H1 (cell line): ENCODE measurements at regions not wholly inside any gene's neighbourhood (a gene's known extent, or its start where the extent isn't known, plus 50 kb on each side); places are given as distances from the start of the nearest gene placed in this dataset.
A peak's percentile ranks its signal among the peaks of the same experiment; 100 is the strongest.

Experiments
- CTCF ChIA-PET: fragments of 300-600 bp; sonication (Branson Sonifier 250); formaldehyde crosslinking; loops from one replicate; lab custom pipeline; 2021; ENCODE audit not compliant: partially characterized antibody; lab: Charles Lee
- POLR2A ChIA-PET: fragments of 300-600 bp; sonication (Branson Sonifier 250); formaldehyde crosslinking; loops from one replicate; lab custom pipeline; 2021; ENCODE audit warnings: inconsistent platforms; ENCODE audit not compliant: partially characterized antibody; lab: Charles Lee
- DNase-seq, 2 experiments: peaks; one replicate each; pipeline versions ENCODE4 v3.0.0 to v3.0.0-alpha.2; 2010 to 2022; ENCODE audit warnings: low spot score in 2 of 2, low read depth in 1 of 2, mixed read lengths in 1 of 2
- FAIRE-seq: peaks from 2 replicates; lab custom pipeline; 2011; peaks lifted over from hg19 to GRCh38; lab: Jason Lieb, UNC
- H2AFZ ChIP-seq: 2 replicates; pipeline ENCODE4 v1.8.1; 2012; ENCODE audit warnings: low read length, inconsistent platforms
- H2AK5ac ChIP-seq: 2 replicates; pipeline ENCODE4 v1.6.1; 2013; ENCODE audit warnings: low read depth, low read length
- H2BK120ac ChIP-seq: replicated peaks from 2 replicates; pipeline ENCODE3; 2013; ENCODE audit warnings: low read depth, low read length, inconsistent platforms
- H2BK12ac ChIP-seq: 2 replicates; pipeline ENCODE4 v1.6.1; 2013; ENCODE audit warnings: low read depth, low read length
- H2BK15ac ChIP-seq: 2 replicates; pipeline ENCODE4 v1.6.1; 2013; ENCODE audit warnings: low read length
- H2BK20ac ChIP-seq: 2 replicates; pipeline ENCODE4 v1.6.1; 2013; ENCODE audit warnings: low read length
- H2BK5ac ChIP-seq: 2 replicates; pipeline ENCODE4 v1.6.1; 2013; ENCODE audit warnings: low read depth, low read length
- H3K14ac ChIP-seq: 2 replicates; pipeline ENCODE4 v1.6.1; 2013; ENCODE audit warnings: inconsistent platforms; ENCODE audit not compliant: insufficient read length
- H3K18ac ChIP-seq: 2 replicates; pipeline ENCODE4 v1.6.1; 2013; ENCODE audit warnings: low read length; ENCODE audit errors: extremely low read depth
- H3K23ac ChIP-seq: 2 replicates; pipeline ENCODE4 v1.6.1; 2013; ENCODE audit warnings: inconsistent platforms; ENCODE audit not compliant: insufficient read length
- H3K23me2 ChIP-seq: 2 replicates; pipeline ENCODE4 v1.6.1; 2013; ENCODE audit warnings: low read depth, low read length
- H3K27ac ChIP-seq: 2 replicates; pipeline ENCODE4 v1.6.1; 2011; ENCODE audit warnings: low read depth, low read length, inconsistent platforms
- H3K27me3 ChIP-seq, 4 experiments: replicated peaks in 1 of 4; 1 replicate in 1 of 4; 2 replicates in 3 of 4; pipeline versions ENCODE4 v1.6.1 to v1.8.1; 2011 to 2013; ENCODE audit warnings: low read length in 3 of 4, mild to moderate bottlenecking in 3 of 4, inconsistent platforms in 2 of 4, mixed read lengths in 2 of 4, moderate library complexity in 1 of 4; ENCODE audit not compliant: control insufficient read depth in 3 of 4, insufficient read depth in 3 of 4; ENCODE audit errors: extremely low read depth in 1 of 4
- H3K36me3 ChIP-seq, 4 experiments: 2 replicates each; pipeline versions ENCODE4 v1.6.1 to v1.8.1; 2011 to 2013; ENCODE audit warnings: mild to moderate bottlenecking in 4 of 4, low read length in 3 of 4, moderate library complexity in 2 of 4, control low read depth in 1 of 4, inconsistent platforms in 1 of 4; ENCODE audit not compliant: insufficient read depth in 4 of 4, control insufficient read depth in 2 of 4
- H3K4ac ChIP-seq: replicated peaks from 2 replicates; pipeline ENCODE3; 2013; ENCODE audit warnings: low read length, low read depth, mixed read lengths, inconsistent platforms; ENCODE audit not compliant: insufficient read length
- H3K4me1 ChIP-seq, 4 experiments: replicated peaks in 1 of 4; 1 replicate in 1 of 4; 2 replicates in 3 of 4; pipeline versions ENCODE4 v1.6.1 to v1.8.1; 2011 to 2013; ENCODE audit warnings: low read length in 3 of 4, inconsistent platforms in 2 of 4, mixed read lengths in 1 of 4; ENCODE audit not compliant: insufficient read depth in 4 of 4, control insufficient read depth in 3 of 4
- H3K4me2 ChIP-seq, 2 experiments: 2 replicates each; pipeline versions ENCODE4 v1.6.1 to v1.8.1; 2011 to 2013; ENCODE audit warnings: low read depth in 2 of 2, low read length in 2 of 2, control low read depth in 1 of 2, inconsistent platforms in 1 of 2, mild to moderate bottlenecking in 1 of 2; ENCODE audit not compliant: insufficient read depth in 1 of 2
- H3K4me3 ChIP-seq, 4 experiments: fragments of 200-600, 300-600 bp in 1 of 4; sonication (generic), shearing (Covaris generic), sonication (Bioruptor Twin) in 1 of 4; 2 replicates each; pipeline versions ENCODE4 v1.5.1 to v1.8.1; 2011 to 2016; ENCODE audit warnings: low read length in 4 of 4, low read depth in 3 of 4, control low read depth in 2 of 4, inconsistent platforms in 2 of 4, mild to moderate bottlenecking in 2 of 4, mixed read lengths in 1 of 4, moderate library complexity in 1 of 4; ENCODE audit not compliant: insufficient read depth in 2 of 4; ENCODE audit errors: extremely low read depth in 1 of 4
- H3K56ac ChIP-seq: replicated peaks from 2 replicates; pipeline ENCODE3; 2013; ENCODE audit warnings: low read depth, mild to moderate bottlenecking, mixed read lengths, low read length, inconsistent platforms; ENCODE audit not compliant: insufficient read length
- H3K79me1 ChIP-seq: 2 replicates; pipeline ENCODE4 v1.6.1; 2013; ENCODE audit warnings: low read depth, low read length, control low read depth
- H3K79me2 ChIP-seq, 2 experiments: 2 replicates each; pipeline versions ENCODE4 v1.6.1 to v1.8.1; 2012 to 2013; ENCODE audit warnings: low read length in 2 of 2, mild to moderate bottlenecking in 2 of 2, inconsistent platforms in 1 of 2; ENCODE audit not compliant: insufficient read depth in 2 of 2, control insufficient read depth in 1 of 2
- H3K9ac ChIP-seq, 4 experiments: replicated peaks in 1 of 4; 1 replicate in 1 of 4; 2 replicates in 3 of 4; pipeline versions ENCODE4 v1.6.1 to v1.8.1; 2011 to 2013; ENCODE audit warnings: low read depth in 3 of 4, low read length in 3 of 4, control low read depth in 2 of 4, mild to moderate bottlenecking in 2 of 4, moderate library complexity in 2 of 4, inconsistent platforms in 1 of 4; ENCODE audit errors: extremely low read depth in 1 of 4
- H3K9me3 ChIP-seq, 2 experiments: 2 replicates each; pipeline versions ENCODE4 v1.6.1 to v1.8.1; 2012 to 2013; ENCODE audit warnings: mild to moderate bottlenecking in 2 of 2, moderate library complexity in 2 of 2, control low read depth in 1 of 2, inconsistent platforms in 1 of 2, low read depth in 1 of 2, low read length in 1 of 2, mixed read lengths in 1 of 2; ENCODE audit not compliant: insufficient read depth in 2 of 2
- H4K20me1 ChIP-seq, 2 experiments: replicated peaks in 1 of 2; 2 replicates each; pipeline versions ENCODE3 to v1.8.1; 2011 to 2013; ENCODE audit warnings: inconsistent platforms in 2 of 2, low read length in 2 of 2, mild to moderate bottlenecking in 1 of 2; ENCODE audit not compliant: insufficient read depth in 2 of 2, control insufficient read depth in 1 of 2
- H4K5ac ChIP-seq: 2 replicates; pipeline ENCODE4 v1.6.1; 2013; ENCODE audit warnings: low read length, low read depth, mixed read lengths, inconsistent platforms; ENCODE audit not compliant: insufficient read length
- H4K8ac ChIP-seq: 2 replicates; pipeline ENCODE4 v1.8.0; 2013; ENCODE audit warnings: mild to moderate bottlenecking, moderate library complexity, low read length, inconsistent platforms; ENCODE audit not compliant: insufficient read depth; ENCODE audit errors: extremely low read depth
- H4K91ac ChIP-seq: replicated peaks from 2 replicates; pipeline ENCODE3; 2013; ENCODE audit warnings: low read length, mixed read lengths, inconsistent platforms; ENCODE audit not compliant: insufficient read length
- ATF2 ChIP-seq: IDR thresholded peaks from 2 replicates; pipeline ENCODE4 v1.6.1; 2012; ENCODE audit warnings: low read length, inconsistent platforms
- CHD1 ChIP-seq: IDR thresholded peaks from 2 replicates; pipeline ENCODE4 v1.6.1; 2012; ENCODE audit warnings: low read depth, low read length, improper control_type of control experiment
- CHD2 ChIP-seq: IDR thresholded peaks from 2 replicates; pipeline ENCODE4 v1.6.1; 2012; ENCODE audit warnings: low read length, improper control_type of control experiment
- E2F6 ChIP-seq: IDR thresholded peaks from 2 replicates; pipeline ENCODE4 v1.6.1; 2012; ENCODE audit warnings: inconsistent platforms
- EZH2 ChIP-seq: fragments of 200-600 bp; sonication (generic); IDR thresholded peaks from 2 replicates; pipeline ENCODE4 v1.7.1; 2012; ENCODE audit warnings: low read depth, mild to moderate bottlenecking, moderate library complexity, low read length, inconsistent platforms; ENCODE audit not compliant: severe bottlenecking
- NANOG ChIP-seq: IDR thresholded peaks from 2 replicates; pipeline ENCODE4 v1.6.1; 2011; ENCODE audit warnings: low read length, low read depth, mild to moderate bottlenecking, inconsistent platforms; ENCODE audit not compliant: insufficient read depth, poor library complexity, severe bottlenecking
- PHF8 ChIP-seq: fragments of 200-600 bp; sonication (generic); conservative IDR thresholded peaks from 2 replicates; pipeline ENCODE4 v1.7.1; 2012; ENCODE audit warnings: low read depth, mild to moderate bottlenecking, inconsistent platforms, low read length, moderate library complexity
- POLR2A ChIP-seq, 2 experiments: IDR thresholded peaks; 1 replicate in 1 of 2; 2 replicates in 1 of 2; pipeline ENCODE4 v1.6.1; 2011; ENCODE audit warnings: low read depth in 2 of 2, low read length in 2 of 2, mild to moderate bottlenecking in 2 of 2; ENCODE audit errors: control extremely low read depth in 1 of 2
- RAD21 ChIP-seq, 2 experiments: IDR thresholded peaks in 1 of 2; conservative IDR thresholded peaks in 1 of 2; 2 replicates each; pipeline ENCODE4 v1.6.1; 2011; ENCODE audit warnings: low read depth in 2 of 2, low read length in 2 of 2, improper control_type of control experiment in 1 of 2, inconsistent platforms in 1 of 2, mild to moderate bottlenecking in 1 of 2, moderate library complexity in 1 of 2
- RNF2 ChIP-seq: fragments of 200-900, 300-1000 bp; sonication (generic); IDR thresholded peaks from 2 replicates; pipeline ENCODE4 v1.7.1; 2016; ENCODE audit warnings: borderline replicate concordance, low read depth, mild to moderate bottlenecking, antibody characterized with exemption, low read length; ENCODE audit not compliant: poor library complexity, severe bottlenecking; ENCODE audit errors: missing control alignments
- TAF1 ChIP-seq: IDR thresholded peaks from 2 replicates; pipeline ENCODE4 v1.6.1; 2011; ENCODE audit warnings: mild to moderate bottlenecking, low read depth, low read length
- TCF12 ChIP-seq: IDR thresholded peaks from 2 replicates; pipeline ENCODE4 v1.6.1; 2011; ENCODE audit warnings: low read depth, mild to moderate bottlenecking, low read length
- WGBS, 2 experiments: shearing (Covaris generic) in 1 of 2; methylation state at CpG; one replicate each; pipeline versions ENCODE4 v1.1.6 to v1.1.7; 2013 to 2015; ENCODE audit warnings: low lambda C conversion rate in 2 of 2, mixed read lengths in 2 of 2, inconsistent platforms in 1 of 2, low coverage in 1 of 2, missing lambda C conversion rate in 1 of 2; ENCODE audit not compliant: insufficient replicate concordance in 2 of 2, insufficient coverage in 1 of 2, insufficient read length in 1 of 2; ENCODE audit errors: extremely low coverage in 1 of 2, missing lambda C conversion rate in 1 of 2; 5-methylcytosine and 5-hydroxymethylcytosine counted together

GRCh38 chr11:11722861-11723260 is 101.1 kb upstream of the GALNT18 start:
- Histone ChIP-seq H3K23ac (no peak overlapping the region), H2BK120ac (no peak overlapping the region), H3K9me3 (no peaks in the 10 kb centered on the region), H3K79me1 (no peaks in the 10 kb centered on the region), H3K79me2 (no peaks in the 10 kb centered on the region), H3K14ac (no peak overlapping the region), H4K91ac (no peak overlapping the region), H2BK15ac (no peak overlapping the region), H3K4me2 (no peak overlapping the region), H2AFZ (no peak overlapping the region), H2BK12ac (no peak overlapping the region), H3K56ac (no peak overlapping the region), H3K18ac (no peak overlapping the region), H4K20me1 (no peaks in the 10 kb centered on the region), H3K4me3 (no peak overlapping the region), H4K8ac (no peak overlapping the region), H4K5ac (no peak overlapping the region), H3K4ac (no peak overlapping the region), H3K36me3 (no peaks in the 10 kb centered on the region), H3K4me1 (no peaks in the 10 kb centered on the region), H3K23me2 (no peaks in the 10 kb centered on the region), H3K27ac (no peak overlapping the region), H2BK20ac (no peak overlapping the region), H3K9ac (no peak overlapping the region), H2BK5ac (no peak overlapping the region), H3K27me3 (no peaks in the 10 kb centered on the region), H2AK5ac (no peak overlapping the region)
- DNase-seq: no peak
- ChIA-PET POLR2A (no interaction called here), CTCF (interaction anchor here (0.8 to 2.0 kb wide), 10 partner anchors 9 to 289 kb away, joined by 3 to 11 read pairs (median 4); partner anchors contain the start of gene GALNT18)
- no peak for FAIRE-seq
- 93% methylated on average over 3 of the region's 3 CpGs; no CpG with 5 or more reads in 1 of the 2 experiments for WGBS, 2 experiments
- TF ChIP-seq TAF1 (no peak), CHD1 (no peak), PHF8 (no peak), NANOG (no peak), CHD2 (no peak), POLR2A (IDR thresholded peaks at IDR 0.05; ENCODE audit: control extremely low read depth in 1 of 2, low read depth in 2 of 2, low read length in 2 of 2) (no peak), RNF2 (no peak), EZH2 (no peak), RAD21 (IDR thresholded peaks at IDR 0.05 in 1 of 2, conservative IDR thresholded peaks at IDR 0.05 in 1 of 2; ENCODE audit: low read depth in 2 of 2, low read length in 2 of 2) (peak; percentile 28 to 45; a peak in 3 of 4 replicates), E2F6 (no peak), ATF2 (no peak), TCF12 (no peak)
